ENCODE measurements at regions not wholly inside any gene's neighbourhood (a gene's known extent, or its start where the extent isn't known, plus 50 kb on each side); places are given as distances from the start of the nearest gene placed in this dataset.

- TF ChIP-seq MAX (IDR thresholded peaks at IDR 0.05; ENCODE audit: insufficient read depth, insufficient read length) (no peak), CTCF (IDR thresholded peaks at IDR 0.05; ENCODE audit: extremely low read depth in 1 of 2, insufficient read depth in 1 of 2, low read depth in 1 of 2, low read length in 2 of 2) (no peak)
Measured at GRCh38 chr14:55740649-55740989, 160.6 kb downstream of the KTN1 start.
